Nephron progenitor cell (in vitro differentiated cells): ENCODE measurements at regions not wholly inside any gene's neighbourhood (a gene's known extent, or its start where the extent isn't known, plus 50 kb on each side); places are given as distances from the start of the nearest gene placed in this dataset.

Experiments used
- DNase-seq: peaks from one replicate; pipeline ENCODE4 v3.0.0; 2021
- H3K27ac Mint-ChIP-seq: 2 replicates; pipeline ENCODE4 v1.8.0; 2021; ENCODE audit warnings: mild to moderate bottlenecking, moderate library complexity, mixed read lengths
- H3K27me3 Mint-ChIP-seq: 2 replicates; pipeline ENCODE4 v1.8.0; 2021; ENCODE audit warnings: mild to moderate bottlenecking, low read depth, mixed read lengths; ENCODE audit not compliant: poor library complexity
- H3K36me3 Mint-ChIP-seq: 2 replicates; pipeline ENCODE4 v1.8.0; 2021; ENCODE audit warnings: low read depth, mixed read lengths
- H3K4me1 Mint-ChIP-seq: 2 replicates; pipeline ENCODE4 v1.8.0; 2021; ENCODE audit warnings: mixed read lengths
- H3K4me3 Mint-ChIP-seq: 2 replicates; pipeline ENCODE4 v1.8.0; 2021; ENCODE audit warnings: mild to moderate bottlenecking, moderate library complexity, mixed read lengths
- H3K9me3 Mint-ChIP-seq: 2 replicates; pipeline ENCODE4 v1.8.0; 2021; ENCODE audit warnings: mild to moderate bottlenecking, moderate library complexity, mixed read lengths
- CTCF ChIP-seq: fragments of 200-600 bp; sonication (generic); IDR thresholded peaks from 2 replicates; pipeline ENCODE4 v1.5.0; 2021; ENCODE audit warnings: antibody characterized with exemption

GRCh38 chr21:38956856-38957571 is 151.3 kb downstream of the ETS2 start:
- peak overlapping the region; percentile 92 for H3K27ac Mint-ChIP-seq
- TF ChIP-seq CTCF, result no peak
- no peak overlapping the region for H3K4me3 Mint-ChIP-seq
- peaks cover 5% of the 10 kb centered on the region for H3K36me3 Mint-ChIP-seq
- peaks cover 23% of the 10 kb centered on the region for H3K9me3 Mint-ChIP-seq
- no peak for DNase-seq
- H3K27me3 Mint-ChIP-seq, result peaks cover 7% of the 10 kb centered on the region
- H3K4me1 Mint-ChIP-seq, result peaks cover 30% of the 10 kb centered on the region

- H3K4me1 Mint-ChIP-seq, result peaks cover 30% of the 10 kb centered on the region
- peaks cover 18% of the 10 kb centered on the region for H3K9me3 Mint-ChIP-seq
- peak overlapping the region; percentile 92 for H3K27ac Mint-ChIP-seq
- H3K36me3 Mint-ChIP-seq, result no peaks in the 10 kb centered on the region
- no peak for TF ChIP-seq CTCF
- DNase-seq, result no peak
- H3K27me3 Mint-ChIP-seq, result peaks cover 7% of the 10 kb centered on the region
- no peak overlapping the region for H3K4me3 Mint-ChIP-seq
These were observed 150.8 kb downstream of the ETS2 start for GRCh38 chr21:38956521-38956855.

GRCh38 chr21:38956007-38956406 is 150.3 kb downstream of the ETS2 start:
- no peak overlapping the region for H3K27ac Mint-ChIP-seq
- H3K27me3 Mint-ChIP-seq, result peaks cover 7% of the 10 kb centered on the region
- H3K9me3 Mint-ChIP-seq, result peaks cover 16% of the 10 kb centered on the region
- H3K4me1 Mint-ChIP-seq, result peaks cover 30% of the 10 kb centered on the region
- H3K36me3 Mint-ChIP-seq, result no peaks in the 10 kb centered on the region
- no peak overlapping the region for H3K4me3 Mint-ChIP-seq
- DNase-seq, result no peak
- no peak for TF ChIP-seq CTCF

- no peak overlapping the region for H3K27ac Mint-ChIP-seq
- peaks cover 30% of the 10 kb centered on the region for H3K4me1 Mint-ChIP-seq
- DNase-seq, result no peak
- no peaks in the 10 kb centered on the region for H3K36me3 Mint-ChIP-seq
- TF ChIP-seq CTCF, result no peak
- no peak overlapping the region for H3K4me3 Mint-ChIP-seq
- peaks cover 3% of the 10 kb centered on the region for H3K27me3 Mint-ChIP-seq
- H3K9me3 Mint-ChIP-seq, result peaks cover 12% of the 10 kb centered on the region
These were observed 149.8 kb downstream of the ETS2 start for GRCh38 chr21:38955495-38955894.

GRCh38 chr21:38954588-38955004 is 148.9 kb downstream of the ETS2 start:
- peaks cover 30% of the 10 kb centered on the region for H3K4me1 Mint-ChIP-seq
- no peak for DNase-seq
- H3K27ac Mint-ChIP-seq, result no peak overlapping the region

More at GRCh38 chr21:38954588-38955004, 148.9 kb downstream of the ETS2 start:
- no peaks in the 10 kb centered on the region for H3K36me3 Mint-ChIP-seq
- peaks cover 14% of the 10 kb centered on the region for H3K9me3 Mint-ChIP-seq
- no peak overlapping the region for H3K4me3 Mint-ChIP-seq
- TF ChIP-seq CTCF, result no peak
- peaks cover 3% of the 10 kb centered on the region for H3K27me3 Mint-ChIP-seq
